ENCODE measurements at regions not wholly inside any gene's neighbourhood (a gene's known extent, or its start where the extent isn't known, plus 50 kb on each side); places are given as distances from the start of the nearest gene placed in this dataset.

DNA sequence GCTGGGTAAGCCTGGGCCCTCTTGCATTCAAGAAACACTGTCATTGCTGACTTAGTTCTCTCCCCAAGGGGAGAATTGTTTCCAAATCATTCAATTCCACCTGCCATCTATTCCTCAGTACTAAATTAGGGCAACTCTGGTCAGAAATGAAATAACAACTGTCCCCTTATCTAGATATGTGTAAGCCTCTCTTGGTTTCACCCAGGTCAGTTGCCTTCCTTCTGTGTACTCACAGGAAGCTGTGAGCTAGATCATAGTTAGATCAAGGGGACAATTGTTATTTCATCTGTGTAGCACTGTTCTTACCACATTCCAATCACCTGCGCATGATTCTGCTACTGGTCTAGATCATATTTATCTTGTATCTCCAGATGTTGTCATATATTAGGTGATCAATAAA, 483.0 kb upstream of the SORCS1 start:
- TF ChIP-seq FOSL1 (IDR thresholded peaks at IDR 0.05; ENCODE audit: insufficient read depth, low read depth, low read length), result no peak
- no peak for TF ChIP-seq CEBPB (IDR thresholded peaks at IDR 0.05; ENCODE audit: low read depth, low read length)
- TF ChIP-seq CHD1 (IDR thresholded peaks at IDR 0.05; ENCODE audit: low read depth, low read length), result no peak
- TF ChIP-seq, protein P1, sequence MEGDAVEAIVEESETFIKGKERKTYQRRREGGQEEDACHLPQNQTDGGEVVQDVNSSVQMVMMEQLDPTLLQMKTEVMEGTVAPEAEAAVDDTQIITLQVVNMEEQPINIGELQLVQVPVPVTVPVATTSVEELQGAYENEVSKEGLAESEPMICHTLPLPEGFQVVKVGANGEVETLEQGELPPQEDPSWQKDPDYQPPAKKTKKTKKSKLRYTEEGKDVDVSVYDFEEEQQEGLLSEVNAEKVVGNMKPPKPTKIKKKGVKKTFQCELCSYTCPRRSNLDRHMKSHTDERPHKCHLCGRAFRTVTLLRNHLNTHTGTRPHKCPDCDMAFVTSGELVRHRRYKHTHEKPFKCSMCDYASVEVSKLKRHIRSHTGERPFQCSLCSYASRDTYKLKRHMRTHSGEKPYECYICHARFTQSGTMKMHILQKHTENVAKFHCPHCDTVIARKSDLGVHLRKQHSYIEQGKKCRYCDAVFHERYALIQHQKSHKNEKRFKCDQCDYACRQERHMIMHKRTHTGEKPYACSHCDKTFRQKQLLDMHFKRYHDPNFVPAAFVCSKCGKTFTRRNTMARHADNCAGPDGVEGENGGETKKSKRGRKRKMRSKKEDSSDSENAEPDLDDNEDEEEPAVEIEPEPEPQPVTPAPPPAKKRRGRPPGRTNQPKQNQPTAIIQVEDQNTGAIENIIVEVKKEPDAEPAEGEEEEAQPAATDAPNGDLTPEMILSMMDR (IDR thresholded peaks at IDR 0.05; ENCODE audit: control extremely low read depth in 1 of 3, insufficient read depth in 1 of 3, low read depth in 1 of 3, low read length in 3 of 3), result no peak
- TF ChIP-seq, protein P2, sequence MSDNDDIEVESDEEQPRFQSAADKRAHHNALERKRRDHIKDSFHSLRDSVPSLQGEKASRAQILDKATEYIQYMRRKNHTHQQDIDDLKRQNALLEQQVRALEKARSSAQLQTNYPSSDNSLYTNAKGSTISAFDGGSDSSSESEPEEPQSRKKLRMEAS (IDR thresholded peaks at IDR 0.05), result no peak
- no peak for TF ChIP-seq POLR2AphosphoS5 (IDR thresholded peaks at IDR 0.05; ENCODE audit: low read depth, low read length)
- TF ChIP-seq KDM5A (IDR thresholded peaks at IDR 0.05; ENCODE audit: low read length), result no peak
- TF ChIP-seq, protein P3, sequence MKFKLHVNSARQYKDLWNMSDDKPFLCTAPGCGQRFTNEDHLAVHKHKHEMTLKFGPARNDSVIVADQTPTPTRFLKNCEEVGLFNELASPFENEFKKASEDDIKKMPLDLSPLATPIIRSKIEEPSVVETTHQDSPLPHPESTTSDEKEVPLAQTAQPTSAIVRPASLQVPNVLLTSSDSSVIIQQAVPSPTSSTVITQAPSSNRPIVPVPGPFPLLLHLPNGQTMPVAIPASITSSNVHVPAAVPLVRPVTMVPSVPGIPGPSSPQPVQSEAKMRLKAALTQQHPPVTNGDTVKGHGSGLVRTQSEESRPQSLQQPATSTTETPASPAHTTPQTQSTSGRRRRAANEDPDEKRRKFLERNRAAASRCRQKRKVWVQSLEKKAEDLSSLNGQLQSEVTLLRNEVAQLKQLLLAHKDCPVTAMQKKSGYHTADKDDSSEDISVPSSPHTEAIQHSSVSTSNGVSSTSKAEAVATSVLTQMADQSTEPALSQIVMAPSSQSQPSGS (IDR thresholded peaks at IDR 0.05; ENCODE audit: low read length), result no peak
- no peak for TF ChIP-seq RNF2 (IDR thresholded peaks at IDR 0.05; ENCODE audit: borderline replicate concordance, low read depth, low read length, missing control alignments, poor library complexity, severe bottlenecking)
- TF ChIP-seq SIN3A (conservative IDR thresholded peaks at IDR 0.05 in 1 of 2, IDR thresholded peaks at IDR 0.05 in 1 of 2; ENCODE audit: low read depth in 1 of 2, low read length in 2 of 2), result no peak
